ENCODE measurements at regions not wholly inside any gene's neighbourhood (a gene's known extent, or its start where the extent isn't known, plus 50 kb on each side); places are given as distances from the start of the nearest gene placed in this dataset.

DNA sequence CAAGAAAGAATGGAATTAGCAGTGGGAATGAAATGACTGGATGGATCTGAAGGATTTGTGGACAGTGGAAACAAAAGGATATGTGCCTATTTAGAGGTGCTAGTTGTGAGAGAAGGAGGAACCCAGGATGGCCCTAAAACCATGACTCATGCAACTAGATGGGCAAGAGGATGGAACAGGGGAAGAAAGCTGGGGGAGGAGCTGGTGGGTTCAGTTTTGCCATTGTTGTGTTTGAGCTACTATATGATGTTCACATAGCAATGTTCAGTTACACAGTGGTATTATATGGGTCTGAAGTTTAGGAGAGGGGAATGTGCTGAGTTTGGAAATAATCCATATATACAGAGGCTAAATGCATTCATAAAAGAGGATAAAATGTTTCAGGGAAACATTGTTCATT, 125.7 kb upstream of the SSTR4 start:
- Histone ChIP-seq H3K4ac (ENCODE audit: low read depth, low read length) (no peak overlapping the region), H4K20me1 (ENCODE audit: control insufficient read depth, insufficient read depth, insufficient read length) (no peaks in the 10 kb centered on the region), H2BK12ac (ENCODE audit: insufficient read length, low read depth, low read length) (no peak overlapping the region), H4K5ac (ENCODE audit: insufficient read length, low read depth, low read length) (no peak overlapping the region), H3K27me3 (ENCODE audit: insufficient read depth, low read length) (no peaks in the 10 kb centered on the region), H2AFZ (ENCODE audit: low read length) (no peak overlapping the region), H2BK20ac (ENCODE audit: low read depth, low read length, poor library complexity, severe bottlenecking) (no peak overlapping the region), H3K9me3 (ENCODE audit: control insufficient read depth, low read depth, low read length) (no peaks in the 10 kb centered on the region), H3K79me2 (ENCODE audit: insufficient read depth, low read length) (no peaks in the 10 kb centered on the region), H3T11ph (ENCODE audit: low read length) (no peak overlapping the region), H3K56ac (ENCODE audit: insufficient read length, low read depth, low read length) (no peak overlapping the region), H2BK120ac (ENCODE audit: low read depth, low read length, poor library complexity, severe bottlenecking) (no peak overlapping the region), H3K23ac (ENCODE audit: insufficient read length, low read depth, low read length) (no peak overlapping the region), H3K79me1 (ENCODE audit: insufficient read depth, low read depth, low read length, poor library complexity, severe bottlenecking) (no peaks in the 10 kb centered on the region), H2AK5ac (ENCODE audit: insufficient read length, low read length) (no peak overlapping the region), H4K91ac (ENCODE audit: insufficient read length, low read depth, low read length) (no peak overlapping the region), H3K4me1 (ENCODE audit: insufficient read depth, low read length) (no peaks in the 10 kb centered on the region), H3K4me2 (ENCODE audit: insufficient read depth, insufficient read length, low read length) (no peak overlapping the region), H3K9ac (ENCODE audit: extremely low read depth, insufficient read length, low read length) (no peak overlapping the region), H3K27ac (ENCODE audit: insufficient read length, low read depth, low read length) (no peak overlapping the region), H3K14ac (ENCODE audit: insufficient read depth, low read length) (no peak overlapping the region), H4K8ac (replicated peaks; ENCODE audit: insufficient read length, low read depth, low read length) (no peak overlapping the region), H3K18ac (ENCODE audit: insufficient read length, low read depth, low read length) (no peak overlapping the region), H3K23me2 (ENCODE audit: insufficient read length, low read depth, low read length, poor library complexity, severe bottlenecking) (no peaks in the 10 kb centered on the region), H2BK5ac (ENCODE audit: insufficient read length, low read length) (no peak overlapping the region), H2BK15ac (ENCODE audit: low read depth, low read length) (no peak overlapping the region)
- Mint-ChIP-seq H3K9me3 (peaks cover 8 to 13% of the 10 kb centered on the region in 2 experiments; a peak in 4 of 5 replicates), H3K4me1 (peaks cover 3 to 5% of the 10 kb centered on the region in 2 experiments; a peak in 2 of 4 replicates), H3K27me3 (ENCODE audit: low read depth) (peaks cover 3% of the 10 kb centered on the region), H3K36me3 (ENCODE audit: insufficient read depth in 1 of 3, low read depth in 3 of 3) (no peaks in the 10 kb centered on the region), H3K4me3 (no peak overlapping the region), H3K27ac (no peak overlapping the region)
- DNase-seq: no peak
- TF ChIP-seq, protein P1, sequence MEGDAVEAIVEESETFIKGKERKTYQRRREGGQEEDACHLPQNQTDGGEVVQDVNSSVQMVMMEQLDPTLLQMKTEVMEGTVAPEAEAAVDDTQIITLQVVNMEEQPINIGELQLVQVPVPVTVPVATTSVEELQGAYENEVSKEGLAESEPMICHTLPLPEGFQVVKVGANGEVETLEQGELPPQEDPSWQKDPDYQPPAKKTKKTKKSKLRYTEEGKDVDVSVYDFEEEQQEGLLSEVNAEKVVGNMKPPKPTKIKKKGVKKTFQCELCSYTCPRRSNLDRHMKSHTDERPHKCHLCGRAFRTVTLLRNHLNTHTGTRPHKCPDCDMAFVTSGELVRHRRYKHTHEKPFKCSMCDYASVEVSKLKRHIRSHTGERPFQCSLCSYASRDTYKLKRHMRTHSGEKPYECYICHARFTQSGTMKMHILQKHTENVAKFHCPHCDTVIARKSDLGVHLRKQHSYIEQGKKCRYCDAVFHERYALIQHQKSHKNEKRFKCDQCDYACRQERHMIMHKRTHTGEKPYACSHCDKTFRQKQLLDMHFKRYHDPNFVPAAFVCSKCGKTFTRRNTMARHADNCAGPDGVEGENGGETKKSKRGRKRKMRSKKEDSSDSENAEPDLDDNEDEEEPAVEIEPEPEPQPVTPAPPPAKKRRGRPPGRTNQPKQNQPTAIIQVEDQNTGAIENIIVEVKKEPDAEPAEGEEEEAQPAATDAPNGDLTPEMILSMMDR (conservative IDR thresholded peaks at IDR 0.05): no peak
